Kidney (tissue), 13 donors: ENCODE measurements at regions not wholly inside any gene's neighbourhood (a gene's known extent, or its start where the extent isn't known, plus 50 kb on each side); places are given as distances from the start of the nearest gene placed in this dataset.
A peak's percentile ranks its signal among the peaks of the same experiment; 100 is the strongest.

Source experiments
- DNase-seq, 5 donors: peaks; one replicate each; pipeline ENCODE4 v3.0.0-alpha.2; 2013 to 2020
- FAIRE-seq: peaks from 2 replicates; lab custom pipeline; 2012; peaks lifted over from hg19 to GRCh38; lab: Jason Lieb, UNC
- H3K27ac ChIP-seq, 2 donors: one replicate each; pipeline ENCODE4 v1.7.0; 2013; ENCODE audit warnings: low read depth in 2 of 2, low read length in 2 of 2, inconsistent platforms in 1 of 2
- H3K27me3 ChIP-seq: one replicate; pipeline ENCODE4 v1.7.1; 2013; ENCODE audit warnings: low read length, inconsistent platforms; ENCODE audit not compliant: control insufficient read depth, insufficient read depth
- H3K36me3 ChIP-seq, 3 donors: one replicate each; pipeline versions ENCODE4 v1.7.0 to v1.7.1; 2013; ENCODE audit warnings: low read length in 3 of 3, control low read depth in 1 of 3, inconsistent platforms in 1 of 3; ENCODE audit not compliant: insufficient read depth in 3 of 3, control insufficient read depth in 2 of 3
- H3K4me1 ChIP-seq, 3 donors: one replicate each; pipeline versions ENCODE4 v1.7.0 to v1.7.1; 2013; ENCODE audit warnings: low read length in 3 of 3, inconsistent platforms in 1 of 3, low read depth in 1 of 3; ENCODE audit not compliant: control insufficient read depth in 2 of 3, insufficient read depth in 2 of 3
- H3K4me3 ChIP-seq, 3 donors: one replicate each; pipeline versions ENCODE4 v1.7.0 to v1.8.1; 2013; ENCODE audit warnings: low read length in 3 of 3, control low read depth in 1 of 3, inconsistent platforms in 1 of 3
- H3K9ac ChIP-seq, 3 donors: one replicate each; pipeline versions ENCODE4 v1.7.0 to v1.7.1; 2013; ENCODE audit warnings: low read length in 3 of 3, control low read depth in 1 of 3, inconsistent platforms in 1 of 3
- H3K9me3 ChIP-seq, 3 donors: one replicate each; pipeline versions ENCODE4 v1.7.0 to v1.7.1; 2013; ENCODE audit warnings: low read length in 3 of 3, control low read depth in 1 of 3, inconsistent platforms in 1 of 3; ENCODE audit not compliant: control insufficient read depth in 2 of 3, insufficient read depth in 1 of 3
- intact Hi-C: fragments of 100-400 bp; cut with DNase I; formaldehyde crosslinking; loops from one replicate; pipeline ENCODE4 v1.11.1; 2022
- TF ChIP-seq, protein P1 (sequence below): IDR thresholded peaks from 3 replicates; pipeline ENCODE4 v1.5.1; 2012; ENCODE audit warnings: mild to moderate bottlenecking, moderate library complexity, borderline replicate concordance; ENCODE audit not compliant: insufficient read depth; ENCODE audit errors: extremely low read depth
- donor health status: control.
- donor health status: control.
- donor health status: control.
- donor health status: control.
- donor health status: control.
- donor health status: DM: yes; HTN: yes; CAD: no.
- donor health status: Normal renal cell carcinoma (clear cell type).

DNA sequence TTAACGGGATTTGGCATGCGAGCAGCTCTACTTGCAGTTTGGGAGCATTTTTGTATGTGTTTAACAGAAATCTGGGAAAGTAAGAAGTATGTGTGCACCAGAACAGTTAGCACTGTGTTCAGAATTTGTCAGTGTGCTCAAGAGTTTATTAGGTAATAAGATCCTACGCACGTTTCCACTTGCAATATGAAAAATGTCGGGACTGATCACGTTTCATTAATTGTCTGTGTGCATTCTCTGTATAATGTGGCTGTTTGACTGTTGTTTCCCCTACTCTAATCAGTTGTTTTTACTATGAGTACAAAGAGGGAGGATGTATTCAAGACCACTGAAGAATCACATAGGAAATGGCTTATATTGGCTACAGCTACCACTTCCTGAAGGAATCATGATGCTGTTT is 349.7 kb upstream of the POU3F2 start:
- intact Hi-C loops: no loop called here
- TF ChIP-seq, protein P1, sequence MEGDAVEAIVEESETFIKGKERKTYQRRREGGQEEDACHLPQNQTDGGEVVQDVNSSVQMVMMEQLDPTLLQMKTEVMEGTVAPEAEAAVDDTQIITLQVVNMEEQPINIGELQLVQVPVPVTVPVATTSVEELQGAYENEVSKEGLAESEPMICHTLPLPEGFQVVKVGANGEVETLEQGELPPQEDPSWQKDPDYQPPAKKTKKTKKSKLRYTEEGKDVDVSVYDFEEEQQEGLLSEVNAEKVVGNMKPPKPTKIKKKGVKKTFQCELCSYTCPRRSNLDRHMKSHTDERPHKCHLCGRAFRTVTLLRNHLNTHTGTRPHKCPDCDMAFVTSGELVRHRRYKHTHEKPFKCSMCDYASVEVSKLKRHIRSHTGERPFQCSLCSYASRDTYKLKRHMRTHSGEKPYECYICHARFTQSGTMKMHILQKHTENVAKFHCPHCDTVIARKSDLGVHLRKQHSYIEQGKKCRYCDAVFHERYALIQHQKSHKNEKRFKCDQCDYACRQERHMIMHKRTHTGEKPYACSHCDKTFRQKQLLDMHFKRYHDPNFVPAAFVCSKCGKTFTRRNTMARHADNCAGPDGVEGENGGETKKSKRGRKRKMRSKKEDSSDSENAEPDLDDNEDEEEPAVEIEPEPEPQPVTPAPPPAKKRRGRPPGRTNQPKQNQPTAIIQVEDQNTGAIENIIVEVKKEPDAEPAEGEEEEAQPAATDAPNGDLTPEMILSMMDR: no peak
- DNase-seq: no peak
- H3K36me3 ChIP-seq: no peaks in the 10 kb centered on the region
- no peak overlapping the region for H3K4me3 ChIP-seq
- FAIRE-seq: no peak
- H3K4me1 ChIP-seq: no peaks in the 10 kb centered on the region
- no peak overlapping the region for H3K9ac ChIP-seq
- H3K27ac ChIP-seq: no peak overlapping the region
- H3K9me3 ChIP-seq: no peaks in the 10 kb centered on the region
- H3K27me3 ChIP-seq: no peaks in the 10 kb centered on the region

DNA sequence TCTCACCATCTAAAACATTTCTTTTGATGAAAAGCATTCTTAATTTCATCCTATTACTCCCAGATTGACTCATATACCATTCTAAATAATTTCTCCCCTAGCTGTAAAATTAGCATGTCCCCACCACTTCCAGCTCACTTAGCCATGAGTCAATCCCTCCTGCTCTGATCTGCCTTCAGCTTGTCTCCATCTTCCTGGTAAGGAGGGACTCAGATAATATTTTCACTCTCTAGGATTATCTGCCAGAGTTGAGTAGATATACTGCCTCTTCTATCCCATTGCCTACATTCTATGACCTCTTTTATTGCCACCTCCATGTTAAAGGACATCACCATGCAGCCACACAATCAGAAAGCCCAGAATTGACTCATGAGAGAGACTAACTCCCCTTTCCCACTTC is 348.8 kb upstream of the POU3F2 start:
- H3K4me3 ChIP-seq: no peak overlapping the region
- no peak for FAIRE-seq

DNA sequence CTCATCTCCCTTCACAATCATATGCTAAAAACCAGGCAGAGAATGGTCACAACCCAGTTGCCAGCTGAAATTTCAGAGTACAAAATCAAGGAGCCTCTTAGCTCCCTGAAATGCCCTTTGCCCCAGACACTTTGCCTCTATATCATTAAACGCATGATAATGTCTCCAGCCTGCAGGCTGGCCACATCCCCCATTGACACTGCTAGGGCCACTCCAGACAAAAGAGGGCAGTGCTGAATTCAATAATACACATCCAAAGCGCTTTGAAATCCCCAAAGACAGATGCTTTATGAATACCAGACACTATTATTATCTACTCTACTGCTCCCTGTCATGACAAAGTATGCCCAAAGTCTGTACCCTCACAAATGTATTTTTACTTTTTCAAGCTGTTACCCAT is 348.3 kb upstream of the POU3F2 start:
- no peak for FAIRE-seq
- intact Hi-C loops: no loop called here
- H3K27me3 ChIP-seq: no peaks in the 10 kb centered on the region
- no peak overlapping the region for H3K9ac ChIP-seq
- TF ChIP-seq, protein P1: no peak
- H3K4me3 ChIP-seq: no peak overlapping the region
- peak in 1 of 5 donors; percentile 4 for DNase-seq
- H3K36me3 ChIP-seq: no peaks in the 10 kb centered on the region
- H3K27ac ChIP-seq: no peak overlapping the region
- no peaks in the 10 kb centered on the region for H3K4me1 ChIP-seq
- H3K9me3 ChIP-seq: no peaks in the 10 kb centered on the region

More for the DNA sequence above, 348.8 kb upstream of the POU3F2 start:
- intact Hi-C loops: no loop called here
- Histone ChIP-seq H3K4me1 (no peaks in the 10 kb centered on the region), H3K9me3 (no peaks in the 10 kb centered on the region), H3K27me3 (no peaks in the 10 kb centered on the region), H3K27ac (no peak overlapping the region), H3K36me3 (no peaks in the 10 kb centered on the region), H3K9ac (no peak overlapping the region)
- TF ChIP-seq, protein P1: no peak
- no peak for DNase-seq

DNA sequence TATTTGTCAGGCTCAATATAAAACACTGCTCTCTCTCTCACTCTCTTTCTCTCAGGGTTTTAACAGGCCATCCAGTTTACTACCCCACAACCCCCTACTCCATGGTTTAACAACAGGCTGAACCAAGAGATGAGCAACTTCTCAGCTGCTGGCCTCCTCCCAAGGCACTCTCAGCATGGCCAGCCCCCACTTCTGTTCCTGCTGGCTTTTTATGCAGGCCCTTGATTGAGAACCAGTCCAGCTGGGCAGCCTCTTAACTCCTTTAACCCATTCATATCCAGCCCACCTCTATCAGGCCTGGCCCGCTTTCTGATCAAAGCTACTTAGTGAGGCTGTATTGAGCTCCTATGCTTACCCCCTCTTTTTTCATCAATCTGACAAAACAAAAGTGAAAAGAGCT is 346.8 kb upstream of the POU3F2 start:
- Histone ChIP-seq H3K9me3 (no peaks in the 10 kb centered on the region), H3K9ac (no peak overlapping the region), H3K4me3 (no peak overlapping the region), H3K27me3 (no peaks in the 10 kb centered on the region), H3K4me1 (no peaks in the 10 kb centered on the region), H3K27ac (no peak overlapping the region), H3K36me3 (no peaks in the 10 kb centered on the region)
- intact Hi-C loops: no loop called here
- FAIRE-seq: no peak
- TF ChIP-seq, protein P1: no peak
- peak in 2 of 5 donors; percentile 1 to 30 for DNase-seq
